NCI-H526 (cell line): ENCODE measurements at regions not wholly inside any gene's neighbourhood (a gene's known extent, or its start where the extent isn't known, plus 50 kb on each side); places are given as distances from the start of the nearest gene placed in this dataset.

Experiments used
- DNase-seq, 2 experiments: peaks; one replicate each; lab custom pipeline; 2025; lab: John Stamatoyannopoulos, UW

DNA sequence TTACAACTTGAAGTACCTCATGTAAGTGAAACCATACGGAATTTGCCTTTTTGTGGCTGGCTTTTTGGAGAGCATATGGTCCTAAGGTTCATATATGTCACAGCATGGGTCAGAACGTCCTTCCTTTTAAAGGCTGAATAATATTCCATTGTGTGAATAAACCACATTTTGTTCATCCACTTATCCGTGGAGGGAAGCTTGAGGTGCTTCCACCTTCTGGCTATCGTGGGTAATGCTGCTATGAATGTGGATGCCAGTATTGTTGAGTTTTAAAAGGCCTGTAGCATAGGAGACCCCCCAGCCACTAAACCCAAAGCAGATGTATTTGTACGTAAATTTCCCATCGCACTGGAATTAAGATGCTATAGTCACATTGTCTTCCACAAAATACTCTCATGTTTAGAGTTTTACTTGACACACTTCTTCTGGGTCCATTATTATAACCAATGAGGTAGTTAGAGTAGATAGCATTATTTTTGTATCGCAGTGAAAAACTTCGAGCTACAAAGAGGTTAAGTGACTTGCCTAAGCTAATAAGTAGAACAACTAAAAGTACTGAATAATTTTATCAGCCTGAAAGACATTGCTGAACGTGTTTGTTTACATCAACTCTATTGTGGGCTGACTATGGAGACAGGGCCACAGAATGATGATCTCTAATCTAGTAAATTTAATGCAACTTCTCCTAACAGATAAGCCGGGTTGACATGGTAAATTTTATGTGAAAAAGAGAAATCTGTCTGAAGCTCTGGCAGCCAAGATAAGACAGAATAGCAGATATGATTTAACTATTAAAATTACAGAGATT, 183.0 kb upstream of the CTBP2 start:
- DNase-seq = peak in 1 of 2 experiments; percentile 25

DNA sequence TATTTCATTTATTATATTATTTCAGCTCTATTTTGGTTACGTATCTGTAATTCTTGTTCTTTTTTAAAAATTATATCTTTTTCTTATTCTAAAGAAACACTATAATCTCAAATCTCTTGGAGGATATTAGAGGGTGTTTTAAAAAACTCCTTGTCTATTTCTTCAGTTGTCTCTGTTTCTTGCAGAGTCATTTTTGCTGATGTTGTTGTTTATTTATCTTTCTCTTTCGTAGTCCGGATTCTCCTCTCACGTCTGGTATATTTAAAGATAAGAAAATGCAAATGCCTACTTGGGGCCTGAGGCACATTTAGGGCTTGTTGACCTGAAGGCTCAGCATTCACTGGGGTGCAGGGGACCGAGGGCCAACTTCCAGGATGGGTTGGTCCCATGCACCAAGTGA, 181.2 kb upstream of the CTBP2 start:
- no peak for DNase-seq

- no peak for DNase-seq
Observed at GRCh38 chr10:125340903-125341302, 180.5 kb upstream of the CTBP2 start.

DNA sequence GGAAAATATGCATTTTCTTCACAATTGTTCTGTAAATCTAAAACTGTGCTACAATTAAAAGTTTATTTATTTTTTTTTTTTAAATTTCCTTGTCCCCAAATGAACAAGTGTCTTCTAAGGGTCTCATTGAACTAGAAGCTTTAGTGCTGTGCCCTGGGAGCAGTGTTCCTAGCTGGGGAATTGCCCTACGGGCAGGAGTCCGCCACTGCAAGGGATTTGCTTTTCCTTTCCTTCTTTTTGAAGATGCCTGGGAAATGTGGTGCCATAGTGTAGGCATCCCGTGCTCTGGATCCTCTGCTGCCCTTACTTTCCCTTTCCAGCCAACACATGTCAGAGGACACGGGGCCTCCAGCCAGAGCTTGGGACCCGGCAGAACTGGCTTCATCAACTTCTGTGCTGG, 177.1 kb upstream of the CTBP2 start:
- DNase-seq = no peak

GRCh38 chr10:125334545-125334944, 174.2 kb upstream of the CTBP2 start:
- no peak for DNase-seq

- DNase-seq = no peak
Observed at GRCh38 chr10:125333769-125334168, 173.4 kb upstream of the CTBP2 start.

DNA sequence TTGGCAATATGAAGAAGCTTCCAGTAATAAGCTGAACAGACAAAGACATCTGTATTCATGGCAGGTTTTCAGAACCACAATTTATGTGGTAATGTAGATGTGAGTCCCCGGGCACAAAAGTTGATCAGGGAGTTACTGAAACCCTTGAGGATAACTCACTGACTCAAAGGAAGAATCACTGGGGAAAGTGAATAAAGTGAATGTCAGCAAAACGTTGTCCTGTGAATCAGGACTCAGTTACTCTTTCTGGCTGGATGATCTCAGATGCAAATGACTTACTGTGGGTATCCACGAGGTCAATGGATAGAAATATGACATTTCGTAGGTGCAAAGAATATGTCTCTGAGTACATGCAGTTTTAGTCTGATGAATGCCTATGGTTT, 172.8 kb upstream of the CTBP2 start:
- no peak for DNase-seq

- no peak for DNase-seq
Observed at GRCh38 chr10:125332548-125333208, 172.3 kb upstream of the CTBP2 start.

GRCh38 chr10:125331056-125331455, 170.7 kb upstream of the CTBP2 start:
- DNase-seq = no peak

DNA sequence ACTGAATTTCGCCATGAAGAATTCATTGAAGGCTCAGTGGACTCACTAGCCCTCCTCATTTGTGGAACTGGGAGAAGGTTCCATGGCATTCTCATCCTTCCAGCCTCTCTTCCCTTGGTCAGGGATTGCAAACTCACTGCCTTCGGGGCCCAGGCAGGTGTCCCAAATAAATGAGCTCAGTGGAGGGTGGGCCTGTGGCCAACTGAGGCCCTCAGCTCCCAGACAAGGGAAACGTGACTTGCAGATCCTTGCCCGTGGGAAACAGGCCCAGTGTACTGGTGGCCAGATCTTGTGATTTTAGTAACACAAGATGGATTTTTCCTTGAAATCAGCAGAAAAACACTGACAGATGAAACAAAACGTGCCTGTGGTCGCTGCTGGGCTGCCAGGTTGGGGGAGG, 168.7 kb upstream of the CTBP2 start:
- DNase-seq = no peak

GRCh38 chr10:125325326-125325725, 165.0 kb upstream of the CTBP2 start:
- no peak for DNase-seq

GRCh38 chr10:125316436-125316835, 156.1 kb upstream of the CTBP2 start:
- DNase-seq = no peak

DNA sequence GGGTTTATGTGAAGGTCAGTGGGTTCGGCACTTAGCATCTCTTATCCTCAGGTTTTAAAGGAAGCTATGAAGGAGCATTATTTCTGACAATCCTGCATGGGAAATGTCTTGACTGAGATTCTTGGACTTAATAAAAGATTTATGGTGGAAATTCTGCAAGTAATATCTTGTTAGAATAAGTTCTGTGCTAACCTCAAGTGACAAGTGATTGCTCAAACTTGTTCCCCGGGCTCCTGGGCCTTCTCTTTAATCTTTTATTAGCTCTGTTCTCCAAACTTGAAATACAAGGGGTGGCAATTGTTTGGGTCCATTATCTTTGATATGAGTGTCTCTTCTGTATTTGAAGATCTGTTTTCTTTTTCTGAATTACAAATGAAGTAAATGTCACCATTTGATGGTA, 140.6 kb upstream of the CTBP2 start:
- no peak for DNase-seq

GRCh38 chr10:125299461-125299860, 139.1 kb upstream of the CTBP2 start:
- no peak for DNase-seq

DNA sequence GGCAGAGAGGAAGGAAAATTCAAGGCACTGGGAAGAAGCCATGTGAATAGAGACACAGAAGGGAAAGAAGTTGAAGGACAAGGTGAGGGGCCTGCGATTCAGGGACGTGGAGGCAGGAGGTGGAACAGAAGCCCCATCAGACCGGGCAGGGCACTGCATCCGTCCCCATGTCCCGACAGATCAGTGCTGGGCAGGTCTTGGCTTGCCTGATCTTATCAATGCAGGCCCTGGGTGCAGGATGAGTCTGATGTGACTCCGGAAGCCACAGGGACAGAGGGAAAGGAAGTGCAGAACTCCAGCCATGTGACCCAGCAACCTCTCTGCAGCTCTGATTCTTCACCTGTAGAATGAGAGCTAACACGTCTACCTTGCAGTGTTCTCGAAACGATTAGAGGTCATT, 136.2 kb upstream of the CTBP2 start:
- peak in 1 of 2 experiments; percentile 19 for DNase-seq

DNA sequence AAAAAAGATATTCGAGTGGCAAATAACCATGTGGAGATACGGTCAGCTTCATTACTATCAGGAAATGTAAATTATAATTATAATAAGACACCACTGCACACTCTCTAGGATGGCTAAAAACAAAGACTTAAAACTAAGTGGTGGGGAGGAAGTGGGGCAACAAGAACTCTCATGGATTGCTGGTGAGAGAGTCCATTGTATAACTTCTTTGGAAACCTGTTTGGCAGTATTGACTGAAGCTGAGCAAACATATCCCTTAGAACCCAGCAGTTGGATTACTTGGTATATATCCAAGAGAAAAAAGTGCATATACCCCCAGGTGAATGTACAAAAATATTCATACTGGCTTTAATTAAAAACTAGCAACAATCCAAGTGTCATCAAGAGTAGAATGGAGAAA, 133.7 kb upstream of the CTBP2 start:
- no peak for DNase-seq

GRCh38 chr10:125291836-125292235, 131.5 kb upstream of the CTBP2 start:
- DNase-seq = no peak

GRCh38 chr10:125289461-125289860, 129.1 kb upstream of the CTBP2 start:
- DNase-seq = no peak

DNA sequence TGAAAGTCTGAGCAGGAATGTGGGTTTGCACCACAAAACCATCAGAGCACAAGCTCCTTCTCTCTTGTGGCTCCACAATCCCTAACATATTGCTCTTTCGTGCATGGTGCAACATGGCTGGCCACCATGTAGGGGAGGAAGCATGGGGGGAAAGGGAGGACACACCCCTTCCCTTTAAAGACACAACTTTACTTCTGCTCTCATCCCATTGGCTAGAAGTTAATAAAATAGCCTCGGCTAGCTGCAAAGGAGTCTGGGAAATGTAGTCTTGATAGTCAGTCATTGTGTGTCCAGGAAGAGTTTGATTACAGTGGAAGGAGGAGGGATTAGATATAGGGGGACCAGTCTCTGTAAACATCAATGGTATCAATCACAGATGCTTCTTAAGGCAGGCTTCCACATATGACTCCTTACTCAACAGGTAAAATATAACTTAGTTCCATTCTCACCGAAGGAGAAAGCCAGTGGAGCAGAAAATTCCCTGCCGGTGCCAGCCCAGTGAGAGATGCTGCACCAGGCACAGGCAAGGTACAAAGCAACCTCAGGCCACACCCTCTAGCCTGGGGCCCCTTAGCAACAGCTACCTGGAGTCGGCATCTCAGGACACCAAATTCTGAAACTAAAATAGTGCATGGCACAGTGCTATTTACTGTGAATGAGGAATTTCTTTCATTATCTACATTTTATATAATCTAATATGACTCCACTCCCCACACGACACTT, 124.7 kb upstream of the CTBP2 start:
- peak; percentile 21 to 28 for DNase-seq

- no peak for DNase-seq
Observed at GRCh38 chr10:125283836-125284614, 123.7 kb upstream of the CTBP2 start.

DNA sequence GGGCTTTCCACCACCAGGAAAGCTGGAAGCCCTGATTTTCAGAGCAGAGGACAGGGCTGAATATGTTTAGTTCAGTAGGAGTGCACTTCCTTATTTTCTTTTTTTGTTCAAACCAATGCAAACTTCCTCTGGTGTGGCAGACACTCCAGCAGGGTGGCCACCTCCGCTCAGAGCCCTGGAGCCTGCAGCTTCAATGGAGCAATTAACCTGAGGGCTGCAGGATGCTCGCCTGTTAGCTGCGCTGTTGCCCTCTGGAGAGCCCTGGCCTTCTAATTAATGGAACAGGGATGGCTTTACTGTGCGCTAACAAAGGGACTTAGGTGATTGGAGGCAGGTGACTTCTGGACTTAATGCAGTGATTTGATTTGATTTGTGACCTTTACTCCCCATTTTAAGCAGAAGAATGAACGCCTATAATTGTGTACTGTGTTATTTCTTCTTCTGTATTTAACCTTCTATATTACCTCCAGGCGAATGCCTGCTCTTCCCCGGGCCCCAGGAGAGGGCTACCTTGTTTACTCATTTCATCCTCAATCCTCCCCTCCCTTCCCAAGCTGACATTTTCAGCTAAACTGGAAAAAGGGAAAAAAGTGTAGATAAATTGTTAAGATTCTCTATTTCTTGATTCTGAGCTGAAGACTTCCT, 123.0 kb upstream of the CTBP2 start:
- peak in 1 of 2 experiments; percentile 14 for DNase-seq

- DNase-seq = no peak
Observed at GRCh38 chr10:125281091-125281490, 120.7 kb upstream of the CTBP2 start.
